Peyer's patch (tissue), 4 donors: ENCODE measurements at regions not wholly inside any gene's neighbourhood (a gene's known extent, or its start where the extent isn't known, plus 50 kb on each side); places are given as distances from the start of the nearest gene placed in this dataset.

Experiments
- DNase-seq, 3 donors: peaks; one replicate each; pipeline ENCODE4 v3.0.0-alpha.2; 2017 to 2019
- H3K27ac ChIP-seq, 4 donors: fragments of 200-600 bp; sonication (generic); one replicate each; pipeline ENCODE4 v1.5.1; 2016 to 2019
- H3K27me3 ChIP-seq, 2 donors: fragments of 200-600 bp; sonication (generic); one replicate each; pipeline ENCODE4 v1.5.1; 2019
- H3K36me3 ChIP-seq, 3 donors: fragments of 200-600 bp; sonication (generic); one replicate each; pipeline ENCODE4 v1.5.1; 2016 to 2019
- H3K4me1 ChIP-seq, 4 donors: fragments of 200-600 bp; sonication (generic); one replicate each; pipeline ENCODE4 v1.5.1; 2016 to 2019
- H3K4me3 ChIP-seq, 4 donors: fragments of 200-600 bp; sonication (generic); 1 replicate in 3 of 4; 2 replicates in 1 of 4; pipeline ENCODE4 v1.5.1; 2016 to 2019; ENCODE audit warnings: mild to moderate bottlenecking in 1 of 4
- H3K9me3 ChIP-seq, 4 donors: fragments of 200-600 bp; sonication (generic); one replicate each; pipeline ENCODE4 v1.5.1; 2016 to 2019; ENCODE audit warnings: mild to moderate bottlenecking in 1 of 4
- CTCF ChIP-seq, 6 experiments: fragments of 450-650 bp in 4 of 6; fragments of 200-600 bp in 2 of 6; sonication (generic) in 1 of 6; IDR thresholded peaks; one replicate each; pipeline ENCODE4 v1.5.1; 2017 to 2019; ENCODE audit warnings: antibody characterized with exemption in 6 of 6, mild to moderate bottlenecking in 3 of 6, moderate library complexity in 1 of 6
- POLR2A ChIP-seq, 2 donors: fragments of 450-650 bp; IDR thresholded peaks; one replicate each; pipeline ENCODE4 v1.5.1; 2017; ENCODE audit warnings: antibody characterized with exemption in 2 of 2, mild to moderate bottlenecking in 2 of 2, moderate library complexity in 2 of 2

GRCh38 chr2:30380824-30381223, 66.2 kb upstream of the LCLAT1 start:
- Histone ChIP-seq H3K4me3 (no peak overlapping the region), H3K4me1 (no peaks in the 10 kb centered on the region), H3K27me3 (no peaks in the 10 kb centered on the region), H3K36me3 (no peaks in the 10 kb centered on the region), H3K9me3 (no peaks in the 10 kb centered on the region), H3K27ac (no peak overlapping the region)
- TF ChIP-seq POLR2A (IDR thresholded peaks at IDR 0.05) (no peak), CTCF (IDR thresholded peaks at IDR 0.05) (no peak)
- no peak for DNase-seq

- Histone ChIP-seq H3K27me3 (no peaks in the 10 kb centered on the region), H3K36me3 (no peaks in the 10 kb centered on the region), H3K4me1 (no peaks in the 10 kb centered on the region), H3K27ac (no peak overlapping the region), H3K4me3 (no peak overlapping the region), H3K9me3 (no peaks in the 10 kb centered on the region)
- DNase-seq: no peak
- no peak for TF ChIP-seq POLR2A (IDR thresholded peaks at IDR 0.05)
- no peak for TF ChIP-seq CTCF (IDR thresholded peaks at IDR 0.05)
These were observed 64.8 kb upstream of the LCLAT1 start for GRCh38 chr2:30382162-30382783.

- Histone ChIP-seq H3K27me3 (no peaks in the 10 kb centered on the region), H3K4me1 (no peaks in the 10 kb centered on the region), H3K9me3 (no peaks in the 10 kb centered on the region), H3K27ac (no peak overlapping the region), H3K36me3 (no peaks in the 10 kb centered on the region), H3K4me3 (no peak overlapping the region)
- no peak for TF ChIP-seq CTCF (IDR thresholded peaks at IDR 0.05)
- TF ChIP-seq POLR2A (IDR thresholded peaks at IDR 0.05): no peak
- DNase-seq: no peak
These were observed 64.1 kb upstream of the LCLAT1 start for GRCh38 chr2:30382995-30383394.

- no peak for TF ChIP-seq POLR2A (IDR thresholded peaks at IDR 0.05)
- no peak for TF ChIP-seq CTCF (IDR thresholded peaks at IDR 0.05)
- H3K4me3 ChIP-seq: no peak overlapping the region
- DNase-seq: no peak
- no peaks in the 10 kb centered on the region for H3K36me3 ChIP-seq
- no peak overlapping the region for H3K27ac ChIP-seq
- H3K27me3 ChIP-seq: no peaks in the 10 kb centered on the region
- no peaks in the 10 kb centered on the region for H3K4me1 ChIP-seq
- H3K9me3 ChIP-seq: no peaks in the 10 kb centered on the region
These were observed 61.7 kb upstream of the LCLAT1 start for GRCh38 chr2:30385327-30385726.

GRCh38 chr2:30392097-30392496, 54.9 kb upstream of the LCLAT1 start:
- Histone ChIP-seq H3K27me3 (no peaks in the 10 kb centered on the region), H3K27ac (no peak overlapping the region)
- TF ChIP-seq CTCF (IDR thresholded peaks at IDR 0.05) (no peak), POLR2A (IDR thresholded peaks at IDR 0.05) (no peak)

GRCh38 chr2:30393510-30393909, 53.5 kb upstream of the LCLAT1 start:
- Histone ChIP-seq H3K4me1 (no peaks in the 10 kb centered on the region), H3K27me3 (no peaks in the 10 kb centered on the region), H3K9me3 (no peaks in the 10 kb centered on the region), H3K36me3 (no peaks in the 10 kb centered on the region), H3K27ac (no peak overlapping the region), H3K4me3 (no peak overlapping the region)
- TF ChIP-seq CTCF (IDR thresholded peaks at IDR 0.05): no peak
- TF ChIP-seq POLR2A (IDR thresholded peaks at IDR 0.05): no peak
- no peak for DNase-seq

More at GRCh38 chr2:30392097-30392496, 54.9 kb upstream of the LCLAT1 start:
- Histone ChIP-seq H3K4me3 (no peak overlapping the region), H3K36me3 (no peaks in the 10 kb centered on the region), H3K9me3 (no peaks in the 10 kb centered on the region), H3K4me1 (no peaks in the 10 kb centered on the region)
- no peak for DNase-seq
